NCI-H446 (cell line): ENCODE measurements at regions not wholly inside any gene's neighbourhood (a gene's known extent, or its start where the extent isn't known, plus 50 kb on each side); places are given as distances from the start of the nearest gene placed in this dataset.

Source experiments
- DNase-seq, 2 experiments: peaks; one replicate each; lab custom pipeline; 2025; lab: John Stamatoyannopoulos, UW

DNA sequence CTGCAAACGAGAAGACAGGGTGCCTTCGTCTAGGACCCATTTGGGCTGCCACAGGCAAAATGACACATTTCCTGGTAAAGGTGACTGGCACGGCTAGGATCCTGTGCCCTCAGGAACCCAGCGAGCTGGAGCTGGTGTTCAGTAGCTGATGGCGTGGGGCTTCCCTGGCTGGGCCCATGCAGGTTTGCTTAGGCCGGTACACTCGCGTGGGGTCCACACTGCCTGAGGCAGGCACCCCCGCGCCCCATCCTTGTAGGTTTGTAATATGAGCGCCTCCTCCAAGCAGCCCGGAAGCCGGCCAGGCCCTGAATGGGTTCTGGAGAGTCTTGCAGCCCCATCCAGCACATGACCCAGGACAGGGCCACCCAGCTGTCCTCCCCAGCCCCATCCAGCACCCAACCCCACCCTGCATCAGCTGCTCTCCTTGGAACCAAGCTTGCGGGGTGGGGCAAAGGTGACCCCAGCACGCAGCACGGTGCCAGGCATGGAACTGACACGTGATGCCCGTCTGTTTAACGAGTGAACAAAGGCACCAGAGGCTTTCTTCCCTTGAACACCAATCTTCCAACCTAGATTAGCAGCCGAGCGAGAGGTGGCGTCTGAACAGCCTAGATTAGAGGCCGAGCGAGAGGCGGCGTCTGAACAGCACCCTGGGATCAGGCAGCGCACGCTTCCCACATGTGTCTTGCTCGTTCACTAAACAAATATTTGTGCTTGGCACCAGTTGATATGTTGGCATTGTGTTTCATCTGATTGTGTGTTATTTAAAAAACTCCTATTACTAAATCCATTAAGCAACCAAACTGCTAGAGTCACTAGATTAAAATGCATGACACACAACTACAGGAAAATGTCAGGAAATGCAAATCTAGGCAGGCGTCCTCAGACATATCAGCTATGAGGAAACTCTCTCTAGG lies 112.1 kb downstream of the DLL1 start:
- DNase-seq: no peak

- DNase-seq: no peak
These were observed 112.9 kb downstream of the DLL1 start for GRCh38 chr6:170177772-170178560.

DNA sequence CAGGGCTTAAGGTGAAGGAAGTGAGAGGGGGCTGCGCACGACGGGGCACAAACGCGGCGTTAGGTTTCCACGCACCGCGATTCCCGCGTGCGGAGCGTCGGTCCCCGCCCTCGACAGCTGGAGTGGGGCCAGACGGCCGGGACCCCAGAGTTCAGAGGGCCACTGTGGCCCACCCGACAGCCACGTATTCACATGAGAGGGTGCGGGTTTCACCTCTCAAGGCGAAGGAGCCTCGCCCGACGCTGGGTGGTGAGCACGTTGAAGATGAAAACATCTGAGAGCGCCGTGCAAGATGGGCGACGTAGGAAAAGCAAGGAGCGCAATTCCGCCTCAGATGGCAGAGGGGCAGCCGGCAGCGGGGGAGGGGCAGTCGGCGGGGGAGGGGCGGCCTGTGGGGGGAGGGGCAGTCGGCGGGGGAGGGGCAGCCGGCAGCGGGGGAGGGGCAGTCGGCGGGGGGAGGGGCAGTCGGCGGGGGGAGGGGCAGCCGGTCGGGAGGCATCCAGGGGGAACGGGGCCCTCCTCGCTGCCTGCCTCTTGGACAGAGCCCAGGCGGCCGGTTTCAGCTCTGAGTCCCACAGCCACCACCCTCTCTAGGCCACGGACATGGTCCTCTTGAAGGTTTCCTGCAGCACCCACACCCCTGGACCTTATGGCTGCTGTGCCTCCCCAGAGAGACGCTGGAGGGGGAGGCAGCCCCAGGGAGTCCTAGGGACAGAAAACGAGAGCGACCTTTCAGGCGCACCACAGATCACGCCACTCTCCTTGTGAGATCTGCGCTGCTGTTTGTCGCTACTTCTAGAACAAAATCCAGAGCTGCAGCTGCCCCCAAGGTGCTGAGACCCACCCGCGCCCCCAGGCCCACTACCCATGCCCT lies 113.7 kb downstream of the DLL1 start:
- DNase-seq: peak in 1 of 2 experiments; percentile 6

GRCh38 chr6:170176136-170176897 lies 114.6 kb downstream of the DLL1 start:
- no peak for DNase-seq

DNA sequence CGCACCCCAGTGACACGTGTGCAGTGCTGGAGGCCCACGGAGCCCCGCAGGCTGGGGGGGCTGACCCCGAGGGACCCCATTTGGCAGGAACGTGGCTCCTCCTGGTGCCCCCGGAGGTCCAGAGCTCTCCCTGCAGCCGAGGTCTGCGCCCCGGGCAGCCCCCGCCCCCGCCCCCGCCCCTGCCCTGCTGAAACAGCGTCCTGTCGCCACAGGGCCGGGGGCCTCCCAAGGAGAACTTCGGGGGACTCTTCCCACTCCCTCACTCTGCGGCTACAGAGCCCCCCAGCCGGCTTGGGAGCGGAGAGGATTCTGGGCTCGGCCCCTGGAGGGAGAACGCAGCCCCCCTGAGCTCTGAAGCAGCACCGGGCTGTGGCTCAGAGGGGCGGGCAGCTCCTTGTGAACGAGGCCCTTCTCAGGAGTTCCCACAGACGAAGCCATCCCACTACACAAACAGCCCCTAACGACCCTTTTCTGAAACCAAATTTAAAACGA lies 115.2 kb downstream of the DLL1 start:
- DNase-seq: no peak

GRCh38 chr6:170174771-170175643 lies 115.9 kb downstream of the DLL1 start:
- DNase-seq: no peak

GRCh38 chr6:170174124-170174770 lies 116.6 kb downstream of the DLL1 start:
- DNase-seq: no peak

GRCh38 chr6:170173335-170173881 lies 117.5 kb downstream of the DLL1 start:
- DNase-seq: no peak

DNA sequence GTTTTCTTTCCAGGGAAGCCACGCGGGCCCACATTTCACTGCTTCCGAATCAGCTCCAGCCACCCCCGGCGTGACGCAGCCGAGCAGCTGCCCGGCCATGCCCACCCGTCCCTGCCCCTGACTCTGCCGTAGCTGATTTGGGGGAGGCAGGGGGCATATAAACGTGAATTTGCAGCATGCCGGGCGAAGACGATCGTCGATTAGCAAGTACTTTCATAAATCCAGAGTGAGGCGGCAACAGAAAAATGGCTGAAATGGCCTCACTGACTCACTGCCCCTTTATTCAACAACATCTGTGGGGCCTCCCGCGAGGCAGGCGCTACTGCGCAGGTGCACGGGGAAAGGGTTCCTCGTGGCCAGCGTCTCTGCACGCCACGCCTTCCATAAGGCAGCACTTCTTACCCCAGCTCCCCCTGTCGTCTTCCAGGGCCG lies 118.0 kb downstream of the DLL1 start:
- no peak for DNase-seq

- DNase-seq: no peak
These were observed 118.5 kb downstream of the DLL1 start for GRCh38 chr6:170172392-170172791.

- no peak for DNase-seq
These were observed 123.2 kb downstream of the DLL1 start for GRCh38 chr6:170167657-170168159.

DNA sequence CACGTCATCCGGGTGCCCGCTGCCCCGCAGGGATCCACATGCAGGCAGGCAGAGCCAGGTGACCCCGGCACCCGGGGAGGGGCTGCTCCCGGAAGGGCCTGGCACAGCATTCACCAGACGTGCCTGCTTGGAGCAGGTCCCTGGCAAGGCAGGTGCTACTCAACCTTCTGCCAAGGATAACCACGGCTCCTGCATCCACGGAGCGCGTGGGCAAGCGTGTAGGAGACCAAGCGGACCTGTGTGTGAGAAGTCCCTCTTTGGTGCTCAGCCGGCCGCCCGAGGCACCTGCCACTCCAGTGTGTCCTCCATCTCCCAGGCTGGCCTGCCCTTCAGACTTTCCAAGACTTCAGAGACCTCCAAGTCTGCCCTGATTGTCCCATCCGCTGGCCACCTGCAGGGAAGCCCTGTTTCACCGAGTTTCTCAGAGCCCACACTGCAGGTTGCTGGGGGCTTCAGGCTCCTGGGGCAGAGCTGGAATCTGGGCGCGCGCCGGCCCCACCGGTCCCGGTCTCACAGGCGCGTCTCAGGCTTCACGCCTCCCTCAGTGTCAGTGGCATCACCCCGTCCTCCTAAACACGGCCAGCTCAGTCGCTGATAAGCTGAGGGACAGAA lies 124.3 kb downstream of the DLL1 start:
- no peak for DNase-seq

GRCh38 chr6:170165471-170166117 lies 125.3 kb downstream of the DLL1 start:
- no peak for DNase-seq

GRCh38 chr6:170165085-170165470 lies 125.8 kb downstream of the DLL1 start:
- DNase-seq: no peak

- no peak for DNase-seq
These were observed 126.5 kb downstream of the DLL1 start for GRCh38 chr6:170164271-170164900.

GRCh38 chr6:170163405-170164170 lies 127.3 kb downstream of the DLL1 start:
- no peak for DNase-seq
